GM13976 (cell line): ENCODE measurements at regions not wholly inside any gene's neighbourhood (a gene's known extent, or its start where the extent isn't known, plus 50 kb on each side); places are given as distances from the start of the nearest gene placed in this dataset.

Source experiments
- DNase-seq: peaks from one replicate; pipeline ENCODE4 v3.0.0; 2012; ENCODE audit warnings: low spot score
- in situ Hi-C: fragments of 300-500 bp; cut with MboI; formaldehyde crosslinking; loops from one replicate; pipeline ENCODE4 v1.12.0; 2022; ENCODE audit warnings: low sequenced_read_pairs, mixed read lengths, inconsistent platforms; ENCODE audit not compliant: unreplicated experiment
- TF ChIP-seq, protein P1 (sequence below): IDR thresholded peaks from 2 replicates; pipeline ENCODE4 v1.5.1; 2012; ENCODE audit warnings: borderline replicate concordance, mild to moderate bottlenecking; ENCODE audit not compliant: insufficient read depth; ENCODE audit errors: extremely low read depth, missing control alignments, control extremely low read depth

DNA sequence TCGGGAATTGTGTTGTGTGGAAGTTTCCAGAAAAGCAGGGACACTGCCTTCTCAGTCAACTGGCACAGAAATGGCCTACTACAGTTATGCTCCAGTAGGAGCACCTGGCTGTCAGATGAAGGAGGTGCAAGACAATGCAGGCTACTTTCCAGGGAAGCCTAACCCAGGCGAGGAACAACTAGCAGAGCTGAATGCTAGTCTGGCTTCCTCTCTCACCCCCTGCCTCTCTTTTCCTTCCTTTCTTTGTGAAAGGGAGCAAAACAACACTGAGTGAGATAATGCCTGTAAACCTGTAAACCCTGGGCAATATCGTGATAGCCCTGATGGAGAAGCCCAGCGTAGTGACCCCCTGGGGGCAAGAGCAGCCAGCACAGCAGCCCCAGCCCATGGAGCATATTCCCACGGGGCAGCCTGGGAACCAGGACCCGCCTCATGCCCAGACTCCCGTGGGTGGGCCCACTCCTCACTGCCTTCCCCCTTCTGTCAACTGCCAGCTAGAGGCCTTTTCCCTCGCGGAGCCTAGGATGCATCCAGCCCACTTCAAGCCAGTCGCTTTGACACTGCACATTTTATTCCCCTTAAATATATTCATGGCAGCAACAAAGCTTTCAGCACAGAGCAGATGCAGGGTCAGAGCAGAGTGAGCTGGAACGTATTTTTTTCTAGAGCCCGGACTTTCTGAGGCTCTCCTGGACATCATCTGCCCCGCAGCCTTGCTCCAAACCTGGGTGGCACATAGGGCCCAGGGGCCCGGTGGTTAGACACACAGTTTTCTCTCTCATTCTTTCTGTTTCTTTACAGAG is 77.0 kb downstream of the PDCL3 start:
- TF ChIP-seq, protein P1, sequence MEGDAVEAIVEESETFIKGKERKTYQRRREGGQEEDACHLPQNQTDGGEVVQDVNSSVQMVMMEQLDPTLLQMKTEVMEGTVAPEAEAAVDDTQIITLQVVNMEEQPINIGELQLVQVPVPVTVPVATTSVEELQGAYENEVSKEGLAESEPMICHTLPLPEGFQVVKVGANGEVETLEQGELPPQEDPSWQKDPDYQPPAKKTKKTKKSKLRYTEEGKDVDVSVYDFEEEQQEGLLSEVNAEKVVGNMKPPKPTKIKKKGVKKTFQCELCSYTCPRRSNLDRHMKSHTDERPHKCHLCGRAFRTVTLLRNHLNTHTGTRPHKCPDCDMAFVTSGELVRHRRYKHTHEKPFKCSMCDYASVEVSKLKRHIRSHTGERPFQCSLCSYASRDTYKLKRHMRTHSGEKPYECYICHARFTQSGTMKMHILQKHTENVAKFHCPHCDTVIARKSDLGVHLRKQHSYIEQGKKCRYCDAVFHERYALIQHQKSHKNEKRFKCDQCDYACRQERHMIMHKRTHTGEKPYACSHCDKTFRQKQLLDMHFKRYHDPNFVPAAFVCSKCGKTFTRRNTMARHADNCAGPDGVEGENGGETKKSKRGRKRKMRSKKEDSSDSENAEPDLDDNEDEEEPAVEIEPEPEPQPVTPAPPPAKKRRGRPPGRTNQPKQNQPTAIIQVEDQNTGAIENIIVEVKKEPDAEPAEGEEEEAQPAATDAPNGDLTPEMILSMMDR: no peak
- no peak for DNase-seq
- in situ Hi-C loops: no loop called here

GRCh38 chr2:100640431-100641124 is 77.8 kb downstream of the PDCL3 start:
- no peak for DNase-seq
- TF ChIP-seq, protein P1: no peak
- in situ Hi-C loops: no loop called here

DNA sequence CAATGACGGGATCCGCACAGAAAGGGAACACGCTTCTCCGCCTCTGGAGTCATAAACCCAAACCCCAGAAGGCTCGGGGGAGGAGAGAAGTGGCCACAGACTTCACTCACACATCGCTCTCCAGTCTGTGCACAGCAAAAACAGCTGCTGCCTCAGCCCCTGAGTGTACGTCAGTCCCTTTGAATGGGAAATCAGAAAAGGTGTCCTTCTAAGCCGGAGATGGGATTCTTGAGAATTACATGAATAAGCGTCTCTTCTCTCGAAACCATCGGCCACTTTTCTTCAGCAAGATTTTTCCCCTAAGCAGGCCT is 78.3 kb downstream of the PDCL3 start:
- DNase-seq: no peak
- TF ChIP-seq, protein P1: no peak
- in situ Hi-C loops: no loop called here

- in situ Hi-C loops: no loop called here
- no peak for DNase-seq
- TF ChIP-seq, protein P1: no peak
Measured at GRCh38 chr2:100642425-100642824, 79.6 kb downstream of the PDCL3 start.

- TF ChIP-seq, protein P1: no peak
- DNase-seq: no peak
- in situ Hi-C loops: no loop called here
Measured at GRCh38 chr2:100643467-100643866, 80.7 kb downstream of the PDCL3 start.

- in situ Hi-C loops: no loop called here
- DNase-seq: no peak
- TF ChIP-seq, protein P1: no peak
Measured at GRCh38 chr2:100643906-100644501, 81.2 kb downstream of the PDCL3 start.
